Calu3 (cell line): ENCODE measurements at regions not wholly inside any gene's neighbourhood (a gene's known extent, or its start where the extent isn't known, plus 50 kb on each side); places are given as distances from the start of the nearest gene placed in this dataset.

Source experiments
- BruUV-seq: library from RNA; stranded (reverse); fragments of 400-500 nt; replicated peaks from 2 replicates; lab custom pipeline; 2021; lab: Mats Ljungman, UMichigan
- CTCF ChIA-PET: fragments of 300-600 bp; sonication (Branson Sonifier 250); formaldehyde crosslinking; loops from one replicate; lab custom pipeline; 2022; ENCODE audit warnings: antibody characterized with exemption; lab: Charles Lee
- DNase-seq: peaks from one replicate; pipeline ENCODE4 v3.0.0; 2022
- H3K27ac Mint-ChIP-seq: one replicate; pipeline ENCODE4 v1.8.0; 2022; ENCODE audit warnings: mixed read lengths; ENCODE audit not compliant: unreplicated experiment
- H3K27me3 Mint-ChIP-seq: one replicate; pipeline ENCODE4 v1.8.0; 2022; ENCODE audit warnings: mixed read lengths; ENCODE audit not compliant: unreplicated experiment
- H3K36me3 Mint-ChIP-seq: one replicate; pipeline ENCODE4 v1.8.0; 2022; ENCODE audit warnings: mild to moderate bottlenecking, moderate library complexity, mixed read lengths; ENCODE audit not compliant: insufficient read depth, unreplicated experiment
- H3K4me1 Mint-ChIP-seq: one replicate; pipeline ENCODE4 v1.8.0; 2022; ENCODE audit warnings: mild to moderate bottlenecking, low read depth, mixed read lengths; ENCODE audit not compliant: unreplicated experiment
- H3K4me3 Mint-ChIP-seq: one replicate; pipeline ENCODE4 v1.8.0; 2022; ENCODE audit warnings: mild to moderate bottlenecking, low read depth, moderate library complexity, mixed read lengths; ENCODE audit not compliant: unreplicated experiment
- H3K9me3 Mint-ChIP-seq: one replicate; pipeline ENCODE4 v1.8.0; 2022; ENCODE audit warnings: low read depth, mixed read lengths; ENCODE audit not compliant: unreplicated experiment
- CTCF ChIP-seq: fragments of 200-600 bp; IDR thresholded peaks from one replicate; pipeline ENCODE4 v1.8.0; 2022; ENCODE audit warnings: antibody characterized with exemption; ENCODE audit not compliant: unreplicated experiment
- intact Hi-C: fragments of 100-400 bp; cut with micrococcal nuclease; formaldehyde crosslinking; loops from one replicate; pipeline ENCODE4 v1.10.0; 2022; ENCODE audit not compliant: unreplicated experiment

GRCh38 chr16:79949417-79949816 is 348.9 kb upstream of the MAF start:
- BruUV-seq, result no TSS peak

GRCh38 chr16:79947771-79948170 is 347.2 kb upstream of the MAF start:
- BruUV-seq, result no TSS peak
- no peak for TF ChIP-seq CTCF

More at GRCh38 chr16:79949417-79949816, 348.9 kb upstream of the MAF start:
- Mint-ChIP-seq H3K9me3 (peaks cover 2% of the 10 kb centered on the region), H3K36me3 (no peaks in the 10 kb centered on the region), H3K27me3 (peaks cover 21% of the 10 kb centered on the region), H3K4me1 (peaks cover 7% of the 10 kb centered on the region), H3K27ac (no peak overlapping the region), H3K4me3 (no peak overlapping the region)
- TF ChIP-seq CTCF, result no peak
- no peak for DNase-seq
- CTCF ChIA-PET, result no interaction called here
- intact Hi-C loops, result no loop called here

GRCh38 chr16:79946252-79946651 is 345.7 kb upstream of the MAF start:
- H3K4me1 Mint-ChIP-seq, result peaks cover under 1% of the 10 kb centered on the region
- H3K36me3 Mint-ChIP-seq, result no peaks in the 10 kb centered on the region
- H3K27me3 Mint-ChIP-seq, result peaks cover 12% of the 10 kb centered on the region
- no peak for DNase-seq
- CTCF ChIA-PET, result no interaction called here
- H3K4me3 Mint-ChIP-seq, result no peak overlapping the region
- intact Hi-C loops, result no loop called here
- no peak overlapping the region for H3K27ac Mint-ChIP-seq
- no TSS peak for BruUV-seq
- no peak for TF ChIP-seq CTCF
- peaks cover 2% of the 10 kb centered on the region for H3K9me3 Mint-ChIP-seq

More at GRCh38 chr16:79947771-79948170, 347.2 kb upstream of the MAF start:
- no peak for DNase-seq
- Mint-ChIP-seq H3K4me1 (peaks cover 7% of the 10 kb centered on the region), H3K27me3 (peaks cover 21% of the 10 kb centered on the region), H3K4me3 (no peak overlapping the region), H3K9me3 (peaks cover 2% of the 10 kb centered on the region), H3K36me3 (no peaks in the 10 kb centered on the region), H3K27ac (no peak overlapping the region)
- CTCF ChIA-PET, result no interaction called here
- intact Hi-C loops, result no loop called here

- CTCF ChIA-PET, result interaction anchor here (0.6 kb wide), 1 partner anchor 17 kb away, joined by 3 read pairs; no protein-coding TSS in a partner anchor
Observed at GRCh38 chr16:79943736-79944135, 343.2 kb upstream of the MAF start.

More at GRCh38 chr16:79943736-79944135, 343.2 kb upstream of the MAF start:
- no TSS peak for BruUV-seq
- no peak for DNase-seq
- H3K4me3 Mint-ChIP-seq, result no peak overlapping the region
- no peak for TF ChIP-seq CTCF
- intact Hi-C loops, result no loop called here
- H3K9me3 Mint-ChIP-seq, result no peaks in the 10 kb centered on the region
- H3K4me1 Mint-ChIP-seq, result no peaks in the 10 kb centered on the region
- no peak overlapping the region for H3K27ac Mint-ChIP-seq
- no peaks in the 10 kb centered on the region for H3K36me3 Mint-ChIP-seq
- no peaks in the 10 kb centered on the region for H3K27me3 Mint-ChIP-seq
